ELF-1 (cell line): ENCODE measurements at regions not wholly inside any gene's neighbourhood (a gene's known extent, or its start where the extent isn't known, plus 50 kb on each side); places are given as distances from the start of the nearest gene placed in this dataset.
A peak's percentile ranks its signal among the peaks of the same experiment; 100 is the strongest.

ENCODE experiments used
- DNase-seq: peaks from one replicate; pipeline ENCODE4 v3.0.0-alpha.2; 2016; ENCODE audit warnings: low read depth, low spot score

GRCh38 chrX:99717716-99718115 lies 692.4 kb downstream of the PCDH19 start:
- no peak for DNase-seq

- no peak for DNase-seq
These were observed 704.4 kb downstream of the PCDH19 start for GRCh38 chrX:99705701-99706100.

GRCh38 chrX:99703473-99703872 lies 706.6 kb downstream of the PCDH19 start:
- DNase-seq, result no peak

GRCh38 chrX:99698451-99698850 lies 711.6 kb downstream of the PCDH19 start:
- DNase-seq, result no peak

- no peak for DNase-seq
These were observed 746.9 kb downstream of the PCDH19 start for GRCh38 chrX:99663136-99663535.

GRCh38 chrX:99654188-99654587 lies 755.9 kb downstream of the PCDH19 start:
- no peak for DNase-seq

- no peak for DNase-seq
These were observed 756.7 kb downstream of the PCDH19 start for GRCh38 chrX:99653352-99653751.

- no peak for DNase-seq
These were observed 797.0 kb downstream of the PCDH19 start for GRCh38 chrX:99613041-99613440.

GRCh38 chrX:99603091-99603814 lies 806.8 kb downstream of the PCDH19 start:
- DNase-seq, result no peak

- no peak for DNase-seq
These were observed 808.0 kb downstream of the PCDH19 start for GRCh38 chrX:99602107-99602506.

GRCh38 chrX:99588936-99589335 lies 821.1 kb downstream of the PCDH19 start:
- DNase-seq, result no peak

- no peak for DNase-seq
These were observed 837.4 kb downstream of the PCDH19 start for GRCh38 chrX:99572711-99573110.

- DNase-seq, result no peak
These were observed 860.7 kb downstream of the PCDH19 start for GRCh38 chrX:99549381-99549780.

GRCh38 chrX:99522450-99522849 lies 887.6 kb downstream of the PCDH19 start:
- DNase-seq, result no peak

- no peak for DNase-seq
These were observed 902.3 kb downstream of the PCDH19 start for GRCh38 chrX:99507768-99508167.

- peak; percentile 2 for DNase-seq
These were observed 914.6 kb downstream of the PCDH19 start for GRCh38 chrX:99495453-99495852.

GRCh38 chrX:99494668-99495067 lies 915.4 kb downstream of the PCDH19 start:
- no peak for DNase-seq

- DNase-seq, result no peak
These were observed 929.3 kb downstream of the PCDH19 start for GRCh38 chrX:99480728-99481127.

GRCh38 chrX:99469439-99469838 lies 940.6 kb downstream of the PCDH19 start:
- no peak for DNase-seq

- no peak for DNase-seq
These were observed 941.1 kb downstream of the PCDH19 start for GRCh38 chrX:99468993-99469392.

GRCh38 chrX:99461223-99461622 lies 948.9 kb downstream of the PCDH19 start:
- no peak for DNase-seq

GRCh38 chrX:99445336-99445735 lies 964.7 kb downstream of the PCDH19 start:
- no peak for DNase-seq

GRCh38 chrX:99421796-99422195 lies 988.3 kb downstream of the PCDH19 start:
- DNase-seq, result no peak

GRCh38 chrX:99415470-99415869 lies 994.6 kb downstream of the PCDH19 start:
- DNase-seq, result no peak
